ENCODE measurements at regions not wholly inside any gene's neighbourhood (a gene's known extent, or its start where the extent isn't known, plus 50 kb on each side); places are given as distances from the start of the nearest gene placed in this dataset.

DNA sequence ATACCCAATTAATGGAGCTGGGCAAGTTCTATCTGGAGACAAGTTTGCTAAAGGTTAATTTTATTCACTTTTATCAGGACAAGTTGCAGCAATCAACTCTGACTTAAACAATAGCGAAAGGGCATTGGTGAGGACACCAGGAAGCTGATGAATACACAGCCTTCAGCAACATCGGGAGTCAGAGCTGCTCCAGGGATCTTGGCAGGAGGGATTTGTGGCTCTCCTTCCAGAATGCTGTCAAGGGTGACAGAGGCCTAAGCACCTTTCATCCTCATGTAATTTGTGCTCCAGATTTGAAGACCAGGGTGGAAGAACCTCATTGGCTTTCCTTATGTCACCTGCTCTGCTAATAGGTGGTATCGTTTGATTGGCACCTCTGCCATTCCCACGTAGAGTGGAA, 485.6 kb downstream of the NPIPA7 start:
- TF ChIP-seq, protein P1, sequence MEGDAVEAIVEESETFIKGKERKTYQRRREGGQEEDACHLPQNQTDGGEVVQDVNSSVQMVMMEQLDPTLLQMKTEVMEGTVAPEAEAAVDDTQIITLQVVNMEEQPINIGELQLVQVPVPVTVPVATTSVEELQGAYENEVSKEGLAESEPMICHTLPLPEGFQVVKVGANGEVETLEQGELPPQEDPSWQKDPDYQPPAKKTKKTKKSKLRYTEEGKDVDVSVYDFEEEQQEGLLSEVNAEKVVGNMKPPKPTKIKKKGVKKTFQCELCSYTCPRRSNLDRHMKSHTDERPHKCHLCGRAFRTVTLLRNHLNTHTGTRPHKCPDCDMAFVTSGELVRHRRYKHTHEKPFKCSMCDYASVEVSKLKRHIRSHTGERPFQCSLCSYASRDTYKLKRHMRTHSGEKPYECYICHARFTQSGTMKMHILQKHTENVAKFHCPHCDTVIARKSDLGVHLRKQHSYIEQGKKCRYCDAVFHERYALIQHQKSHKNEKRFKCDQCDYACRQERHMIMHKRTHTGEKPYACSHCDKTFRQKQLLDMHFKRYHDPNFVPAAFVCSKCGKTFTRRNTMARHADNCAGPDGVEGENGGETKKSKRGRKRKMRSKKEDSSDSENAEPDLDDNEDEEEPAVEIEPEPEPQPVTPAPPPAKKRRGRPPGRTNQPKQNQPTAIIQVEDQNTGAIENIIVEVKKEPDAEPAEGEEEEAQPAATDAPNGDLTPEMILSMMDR (IDR thresholded peaks at IDR 0.05) = no peak
- no peak for TF ChIP-seq EZH2phosphoT487 (IDR thresholded peaks at IDR 0.05)

Measured in neural progenitor cell (in vitro differentiated cells).